IMR-90 (cell line): ENCODE measurements at regions not wholly inside any gene's neighbourhood (a gene's known extent, or its start where the extent isn't known, plus 50 kb on each side); places are given as distances from the start of the nearest gene placed in this dataset.

ENCODE experiments used
- ATAC-seq: fragments of 200-7000 bp; cut with Tn5 transposase; 2 replicates; pipeline ENCODE4 v1.9.1; 2020; ENCODE audit warnings: low read depth, mild to moderate bottlenecking, moderate library complexity
- BruUV-seq: library from RNA; stranded (reverse); fragments of 400-500 nt; replicated peaks from 2 replicates; lab custom pipeline; 2021; lab: Mats Ljungman, UMichigan
- CTCF ChIA-PET: fragments of 300-600 bp; formaldehyde crosslinking; extraction: SDS; loops from one replicate; lab custom pipeline; 2021; ENCODE audit warnings: antibody characterized with exemption; lab: Yijun Ruan, JAX
- POLR2A ChIA-PET: fragments of 300-600 bp; sonication (Branson Sonifier 250); formaldehyde crosslinking; loops from one replicate; lab custom pipeline; 2022; ENCODE audit warnings: antibody characterized with exemption; ENCODE audit not compliant: unreplicated experiment; lab: Charles Lee
- DNase-seq: peaks from one replicate; pipeline ENCODE4 v3.0.0; 2013
- H2AFZ ChIP-seq: replicated peaks from 2 replicates; pipeline ENCODE3; 2013; ENCODE audit warnings: low read length, mild to moderate bottlenecking; ENCODE audit not compliant: poor library complexity
- H2AK5ac ChIP-seq: 2 replicates; pipeline ENCODE4 v1.6.1; 2013; ENCODE audit warnings: low read depth, low read length, inconsistent platforms
- H2AK9ac ChIP-seq: replicated peaks from 2 replicates; pipeline ENCODE3; 2013; ENCODE audit warnings: mild to moderate bottlenecking, low read depth, low read length, moderate library complexity; ENCODE audit not compliant: poor library complexity
- H2BK120ac ChIP-seq: 2 replicates; pipeline ENCODE4 v1.6.1; 2013; ENCODE audit warnings: low read depth, low read length, inconsistent platforms
- H2BK15ac ChIP-seq: 3 replicates; pipeline ENCODE4 v1.6.1; 2013; ENCODE audit warnings: low read depth, low read length, inconsistent platforms
- H2BK20ac ChIP-seq: 2 replicates; pipeline ENCODE4 v1.6.1; 2013; ENCODE audit warnings: low read depth, mild to moderate bottlenecking, inconsistent platforms, low read length, moderate library complexity
- H2BK5ac ChIP-seq: 2 replicates; pipeline ENCODE4 v1.6.1; 2013; ENCODE audit warnings: mild to moderate bottlenecking, low read depth, low read length, inconsistent platforms; ENCODE audit not compliant: poor library complexity, severe bottlenecking
- H3K14ac ChIP-seq: replicated peaks from 2 replicates; pipeline ENCODE4 v1.6.1; 2013; ENCODE audit warnings: low read depth, low read length, inconsistent platforms
- H3K18ac ChIP-seq: 2 replicates; pipeline ENCODE4 v1.6.1; 2013; ENCODE audit warnings: low read depth, low read length, control low read depth
- H3K23ac ChIP-seq: 2 replicates; pipeline ENCODE4 v1.6.1; 2013; ENCODE audit warnings: low read depth, low read length, inconsistent platforms
- H3K27ac ChIP-seq: 2 replicates; pipeline ENCODE4 v1.5.1; 2013; ENCODE audit warnings: mild to moderate bottlenecking, control low read depth, low read length; ENCODE audit not compliant: insufficient read depth
- H3K27me3 ChIP-seq: 2 replicates; pipeline ENCODE4 v1.6.1; 2013; ENCODE audit warnings: low read length; ENCODE audit not compliant: control insufficient read depth, insufficient read depth
- H3K36me3 ChIP-seq: 2 replicates; pipeline ENCODE4 v1.6.1; 2013; ENCODE audit warnings: low read length, mixed read lengths; ENCODE audit not compliant: control insufficient read depth, insufficient read depth
- H3K4ac ChIP-seq: 2 replicates; pipeline ENCODE4 v1.6.1; 2013; ENCODE audit warnings: low read depth, low read length, inconsistent platforms
- H3K4me1 ChIP-seq: 2 replicates; pipeline ENCODE4 v1.6.1; 2013; ENCODE audit warnings: low read length, mixed read lengths; ENCODE audit not compliant: control insufficient read depth, insufficient read depth
- H3K4me2 ChIP-seq: 2 replicates; pipeline ENCODE4 v1.6.1; 2013; ENCODE audit warnings: low read depth, mild to moderate bottlenecking, control low read depth, low read length, moderate library complexity
- H3K4me3 ChIP-seq: 2 replicates; pipeline ENCODE4 v1.5.1; 2013; ENCODE audit warnings: low read depth, mild to moderate bottlenecking, control low read depth, low read length, moderate library complexity; ENCODE audit not compliant: insufficient read depth
- H3K56ac ChIP-seq: 2 replicates; pipeline ENCODE4 v1.6.1; 2013; ENCODE audit warnings: low read length, inconsistent platforms; ENCODE audit not compliant: insufficient read depth; ENCODE audit errors: extremely low read depth
- H3K79me1 ChIP-seq, 2 experiments: 2 replicates each; pipeline ENCODE4 v1.6.1; 2013; ENCODE audit warnings: low read length in 2 of 2, inconsistent platforms in 1 of 2, low read depth in 1 of 2
- H3K9ac ChIP-seq: 2 replicates; pipeline ENCODE4 v1.6.1; 2013; ENCODE audit warnings: low read depth, low read length, control low read depth
- H3K9me1 ChIP-seq: 2 replicates; pipeline ENCODE4 v1.6.1; 2013; ENCODE audit warnings: low read length, inconsistent platforms; ENCODE audit not compliant: insufficient read depth
- H3K9me3 ChIP-seq: 2 replicates; pipeline ENCODE4 v1.6.1; 2013; ENCODE audit warnings: low read length; ENCODE audit not compliant: control insufficient read depth, insufficient read depth
- H4K20me1 ChIP-seq: 2 replicates; pipeline ENCODE4 v1.6.1; 2013; ENCODE audit warnings: low read length, inconsistent platforms; ENCODE audit not compliant: insufficient read depth
- H4K5ac ChIP-seq: 2 replicates; pipeline ENCODE4 v1.6.1; 2013; ENCODE audit warnings: mild to moderate bottlenecking, low read depth, low read length, control low read depth
- H4K8ac ChIP-seq, 2 experiments: 2 replicates each; pipeline ENCODE4 v1.6.1; 2013; ENCODE audit warnings: low read depth in 2 of 2, low read length in 2 of 2, control low read depth in 1 of 2, inconsistent platforms in 1 of 2
- H4K91ac ChIP-seq: 2 replicates; pipeline ENCODE4 v1.6.1; 2013; ENCODE audit warnings: low read depth, low read length, inconsistent platforms; ENCODE audit not compliant: insufficient read depth
- CEBPB ChIP-seq: IDR thresholded peaks from 2 replicates; pipeline ENCODE4 v1.6.1; 2012; ENCODE audit warnings: low read depth, low read length, improper control_type of control experiment
- CHD1 ChIP-seq: IDR thresholded peaks from 2 replicates; pipeline ENCODE4 v1.6.1; 2012; ENCODE audit warnings: low read depth, low read length, improper control_type of control experiment
- FOS ChIP-seq: fragments of 150-350 bp; IDR thresholded peaks from 2 replicates; pipeline ENCODE4 v1.6.1; 2016; ENCODE audit warnings: low read depth, low read length
- MAZ ChIP-seq: IDR thresholded peaks from 2 replicates; pipeline ENCODE4 v1.6.1; 2012; ENCODE audit warnings: low read depth, mild to moderate bottlenecking, low read length, improper control_type of control experiment, moderate library complexity, borderline replicate concordance
- NFE2L2 ChIP-seq: fragments of 150-350 bp; IDR thresholded peaks from 2 replicates; pipeline ENCODE4 v1.6.1; 2016; ENCODE audit warnings: low read depth, mild to moderate bottlenecking, low read length
- RFX5 ChIP-seq: IDR thresholded peaks from 2 replicates; pipeline ENCODE4 v1.8.0; 2012; ENCODE audit warnings: low read depth, mild to moderate bottlenecking, low read length, moderate library complexity
- SMC3 ChIP-seq: fragments of 150-350 bp; IDR thresholded peaks from 2 replicates; pipeline ENCODE4 v1.6.1; 2016; ENCODE audit warnings: low read depth, mild to moderate bottlenecking, antibody characterized with exemption, low read length, moderate library complexity
- WGBS, 2 experiments: methylation state at CpG; one replicate each; pipeline versions ENCODE4 v1.1.5 to v1.1.7; 2013; ENCODE audit warnings: missing lambda C conversion rate in 2 of 2; ENCODE audit not compliant: insufficient read length in 1 of 2; ENCODE audit errors: extremely low coverage in 2 of 2; 5-methylcytosine and 5-hydroxymethylcytosine counted together
- dilution Hi-C: fragments of 300-500 bp; cut with HindIII; formaldehyde crosslinking; loops from one replicate; pipeline ENCODE4 v1.14.3; 2018; ENCODE audit warnings: low sequenced_read_pairs; ENCODE audit not compliant: unreplicated experiment
- in situ Hi-C: fragments of 300-500 bp; cut with MboI; formaldehyde crosslinking; loops from 3 replicates; pipeline ENCODE4 v1.14.3; 2019; ENCODE audit warnings: low sequenced_read_pairs, inconsistent platforms, mixed read lengths
- intact Hi-C: fragments of 100-400 bp; cut with micrococcal nuclease; formaldehyde crosslinking; loops from 2 replicates; pipeline ENCODE4 v1.10.0; 2022

GRCh38 chr2:12335995-12336394, 380.7 kb upstream of the TRIB2 start:
- Histone ChIP-seq H2AK9ac (no peak overlapping the region), H4K20me1 (no peaks in the 10 kb centered on the region), H3K9me1 (no peaks in the 10 kb centered on the region), H3K27ac (no peak overlapping the region), H2BK20ac (no peak overlapping the region), H2AFZ (no peak overlapping the region), H2BK5ac (no peak overlapping the region), H2BK15ac (no peak overlapping the region), H3K4ac (no peak overlapping the region), H3K79me1 (no peaks in the 10 kb centered on the region), H3K4me2 (no peak overlapping the region), H4K5ac (no peak overlapping the region), H2BK120ac (no peak overlapping the region), H3K18ac (no peak overlapping the region), H3K9me3 (no peaks in the 10 kb centered on the region), H3K14ac (no peak overlapping the region), H3K27me3 (no peaks in the 10 kb centered on the region), H3K4me3 (no peak overlapping the region), H3K56ac (no peak overlapping the region), H4K8ac (no peak overlapping the region), H2AK5ac (no peak overlapping the region), H3K9ac (no peak overlapping the region), H3K36me3 (no peaks in the 10 kb centered on the region), H4K91ac (no peak overlapping the region), H3K4me1 (peaks cover 4% of the 10 kb centered on the region), H3K23ac (no peak overlapping the region)
- in situ Hi-C loops (no loop called here), intact Hi-C loops (no loop called here), dilution Hi-C loops (no loop called here)
- WGBS, 2 experiments = 100% methylated on average over 1 of the region's 2 CpGs; no CpG with 5 or more reads in 1 of the 2 experiments
- ATAC-seq (no peak), DNase-seq (no peak)
- TF ChIP-seq MAZ (no peak), CHD1 (no peak), CEBPB (no peak), NFE2L2 (no peak), RFX5 (no peak), FOS (no peak), SMC3 (no peak)
- POLR2A ChIA-PET = no interaction called here
- CTCF ChIA-PET = no interaction called here
- BruUV-seq = no TSS peak
